Activated CD4-positive, alpha-beta memory T cell treated with anti-CD3 and anti-CD28 coated beads for 36 hours (primary cell): ENCODE measurements at regions not wholly inside any gene's neighbourhood (a gene's known extent, or its start where the extent isn't known, plus 50 kb on each side); places are given as distances from the start of the nearest gene placed in this dataset.
"Not testable (repeated sequence)": the region's sequence is repeated elsewhere in the genome, so short reads cannot be mapped to it uniquely, and the experiment has no call there.

Experiments
- CTCF ChIA-PET: fragments of 350-600 bp; sonication (Branson Sonifier 250); formaldehyde crosslinking; loops from one replicate; lab custom pipeline; 2021; ENCODE audit warnings: antibody characterized with exemption, inconsistent platforms; lab: Charles Lee
- POLR2A ChIA-PET: fragments of 350-600 bp; sonication (Branson Sonifier 250); formaldehyde crosslinking; loops from one replicate; lab custom pipeline; 2021; ENCODE audit warnings: antibody characterized with exemption; lab: Charles Lee
- DNase-seq: peaks from one replicate; pipeline ENCODE4 v3.0.0-alpha.2; 2020
- H3K27ac Mint-ChIP-seq: one replicate; pipeline ENCODE4 v1.8.0; 2021; ENCODE audit warnings: mixed read lengths
- H3K27me3 Mint-ChIP-seq: one replicate; pipeline ENCODE4 v1.8.0; 2021; ENCODE audit warnings: mixed read lengths
- H3K36me3 Mint-ChIP-seq: one replicate; pipeline ENCODE4 v1.8.0; 2021; ENCODE audit warnings: mixed read lengths
- H3K4me1 Mint-ChIP-seq: one replicate; pipeline ENCODE4 v1.8.0; 2021; ENCODE audit warnings: low read depth, mixed read lengths
- H3K4me3 Mint-ChIP-seq: one replicate; pipeline ENCODE4 v1.8.0; 2021; ENCODE audit warnings: mild to moderate bottlenecking, mixed read lengths
- H3K9me3 Mint-ChIP-seq: one replicate; pipeline ENCODE4 v1.8.0; 2021; ENCODE audit warnings: mixed read lengths
- intact Hi-C: fragments of 100-400 bp; cut with micrococcal nuclease; formaldehyde crosslinking; loops from one replicate; pipeline ENCODE4 v1.15.1; 2023

DNA sequence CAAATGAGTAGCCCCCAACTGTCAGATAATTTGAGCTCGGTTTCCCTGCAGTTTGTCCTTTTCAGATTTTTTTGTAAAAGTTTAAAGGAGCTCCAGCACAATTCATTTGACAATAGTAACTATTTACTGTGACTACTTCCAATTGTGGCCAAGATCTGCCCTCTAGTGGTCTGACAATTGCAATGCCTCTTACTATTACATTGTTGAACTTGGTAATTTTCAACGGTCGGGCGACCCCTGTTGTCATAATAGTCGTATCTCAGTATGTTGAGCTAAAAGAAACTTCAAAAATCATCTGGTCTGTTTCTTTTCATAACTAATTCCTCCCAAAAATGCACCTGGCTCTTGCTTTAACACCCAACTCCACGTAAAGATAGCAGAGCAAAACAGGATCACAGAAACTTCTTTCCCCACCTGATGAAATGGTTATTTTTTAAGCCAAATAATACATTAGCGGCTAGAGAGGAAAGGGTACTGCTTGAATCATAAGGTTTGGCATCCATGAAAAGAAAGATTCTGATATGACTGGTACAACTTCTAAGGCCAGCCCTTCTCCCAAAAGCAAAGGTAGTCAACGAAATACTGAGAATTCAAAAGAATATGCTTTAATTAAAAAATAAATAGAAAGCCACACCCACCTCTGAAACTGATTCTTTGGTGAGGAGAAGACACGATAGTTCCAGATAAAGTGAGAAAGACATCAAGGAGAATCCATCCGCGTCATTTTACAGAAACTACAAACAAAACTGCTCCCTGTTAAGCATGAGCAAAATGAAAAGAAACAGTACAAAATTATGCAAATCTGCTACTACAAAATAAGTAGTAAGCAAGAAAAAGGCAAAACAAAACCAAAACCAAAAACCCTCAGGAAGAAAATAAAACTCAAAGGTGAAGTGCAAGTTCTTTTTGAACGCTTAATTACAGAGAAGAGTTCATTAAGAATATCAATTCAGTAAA is 76.9 kb upstream of the HTR4 start:
- Mint-ChIP-seq H3K36me3 (no peaks in the 10 kb centered on the region), H3K4me1 (peaks cover 12% of the 10 kb centered on the region), H3K27me3 (peaks cover 1% of the 10 kb centered on the region), H3K27ac (no peak overlapping the region), H3K9me3 (no peaks in the 10 kb centered on the region), H3K4me3 (peak overlapping the region; percentile 47)
- POLR2A ChIA-PET: interaction anchor here (0.8 kb wide), 1 partner anchor 287 kb away, joined by 3 read pairs; no protein-coding TSS in a partner anchor
- DNase-seq: peak; percentile 73
- intact Hi-C loops: loop anchor here (1.0 to 5.0 kb wide), 6 partner anchors 96 to 874 kb away; partner anchors contain the start of gene ADRB2
- CTCF ChIA-PET: interaction anchor here (0.6 to 17.8 kb wide), 115 partner anchors 9 to 884 kb away, joined by 3 to 393 read pairs (median 4); partner anchors contain the start of genes ADRB2 and FBXO38

DNA sequence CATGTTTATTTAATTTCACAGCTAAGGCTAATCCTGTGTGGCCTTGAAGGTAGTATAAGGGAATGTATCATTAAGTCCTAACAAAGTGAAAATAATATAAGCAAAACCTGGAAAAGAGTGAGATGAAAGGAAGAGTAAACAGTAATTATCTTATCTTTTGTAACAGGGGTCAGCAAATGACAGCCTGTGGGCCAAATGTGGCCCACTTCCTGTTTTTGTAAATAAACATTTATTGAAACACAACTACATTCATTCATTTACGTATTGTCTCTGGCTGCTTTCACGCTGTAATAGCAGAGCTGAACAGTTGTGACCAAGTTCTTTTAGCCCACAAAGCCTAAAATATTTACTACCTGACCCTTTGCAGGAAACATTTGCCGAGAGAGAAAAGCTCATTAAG is 78.4 kb upstream of the HTR4 start:
- H3K9me3 Mint-ChIP-seq: no peaks in the 10 kb centered on the region
- ChIA-PET CTCF (interaction anchor here (0.7 to 17.8 kb wide), 50 partner anchors 9 to 553 kb away, joined by 3 to 393 read pairs (median 4); partner anchors contain the start of genes ABLIM3 and ADRB2), POLR2A (no interaction called here)
- H3K36me3 Mint-ChIP-seq: no peaks in the 10 kb centered on the region
- H3K4me3 Mint-ChIP-seq: no peak overlapping the region
- intact Hi-C loops: loop anchor here (1.0 to 5.0 kb wide), 5 partner anchors 95 to 382 kb away; partner anchors contain the start of gene ADRB2
- no peak overlapping the region for H3K27ac Mint-ChIP-seq
- H3K27me3 Mint-ChIP-seq: peaks cover 1% of the 10 kb centered on the region
- peaks cover 12% of the 10 kb centered on the region for H3K4me1 Mint-ChIP-seq
- DNase-seq: no peak

GRCh38 chr5:148733601-148734438 is 79.5 kb upstream of the HTR4 start:
- peaks cover 7% of the 10 kb centered on the region for H3K27me3 Mint-ChIP-seq
- H3K36me3 Mint-ChIP-seq: no peaks in the 10 kb centered on the region
- DNase-seq: peak; percentile 74
- ChIA-PET CTCF (interaction anchor here (0.6 to 17.8 kb wide), 52 partner anchors 8 to 555 kb away, joined by 3 to 393 read pairs (median 4); partner anchors contain the start of genes ABLIM3 and ADRB2), POLR2A (no interaction called here)
- intact Hi-C loops: loop anchor here (1.0 to 5.0 kb wide), 5 partner anchors 93 to 380 kb away; partner anchors contain the start of gene ADRB2
- peaks cover 12% of the 10 kb centered on the region for H3K4me1 Mint-ChIP-seq
- no peaks in the 10 kb centered on the region for H3K9me3 Mint-ChIP-seq
- no peak overlapping the region for H3K4me3 Mint-ChIP-seq
- no peak overlapping the region for H3K27ac Mint-ChIP-seq

- ChIA-PET CTCF (interaction anchor here (0.6 to 17.8 kb wide), 18 partner anchors 21 to 535 kb away, joined by 3 to 393 read pairs (median 4); no protein-coding TSS in a partner anchor), POLR2A (no interaction called here)
- H3K27me3 Mint-ChIP-seq: peaks cover 7% of the 10 kb centered on the region
- no peak for DNase-seq
- no peak overlapping the region for H3K4me3 Mint-ChIP-seq
- intact Hi-C loops: loop anchor here (5.0 kb wide), 1 partner anchor 93 kb away; the partner anchor contains the start of gene ADRB2
- peaks cover 12% of the 10 kb centered on the region for H3K4me1 Mint-ChIP-seq
- no peaks in the 10 kb centered on the region for H3K9me3 Mint-ChIP-seq
- no peaks in the 10 kb centered on the region for H3K36me3 Mint-ChIP-seq
- no peak overlapping the region for H3K27ac Mint-ChIP-seq
Measured at GRCh38 chr5:148734518-148734917, 80.2 kb upstream of the HTR4 start.

- POLR2A ChIA-PET: no interaction called here
- intact Hi-C loops: no loop called here
- no peaks in the 10 kb centered on the region for H3K36me3 Mint-ChIP-seq
- H3K27ac Mint-ChIP-seq: no peak overlapping the region
- peaks cover 12% of the 10 kb centered on the region for H3K4me1 Mint-ChIP-seq
- CTCF ChIA-PET: interaction anchor here (1.1 to 17.8 kb wide), 11 partner anchors 22 to 399 kb away, joined by 3 to 393 read pairs (median 72); no protein-coding TSS in a partner anchor
- no peaks in the 10 kb centered on the region for H3K9me3 Mint-ChIP-seq
- no peak for DNase-seq
- H3K4me3 Mint-ChIP-seq: no peak overlapping the region
- H3K27me3 Mint-ChIP-seq: peaks cover 9% of the 10 kb centered on the region
Measured at GRCh38 chr5:148735301-148735835, 81.0 kb upstream of the HTR4 start.

DNA sequence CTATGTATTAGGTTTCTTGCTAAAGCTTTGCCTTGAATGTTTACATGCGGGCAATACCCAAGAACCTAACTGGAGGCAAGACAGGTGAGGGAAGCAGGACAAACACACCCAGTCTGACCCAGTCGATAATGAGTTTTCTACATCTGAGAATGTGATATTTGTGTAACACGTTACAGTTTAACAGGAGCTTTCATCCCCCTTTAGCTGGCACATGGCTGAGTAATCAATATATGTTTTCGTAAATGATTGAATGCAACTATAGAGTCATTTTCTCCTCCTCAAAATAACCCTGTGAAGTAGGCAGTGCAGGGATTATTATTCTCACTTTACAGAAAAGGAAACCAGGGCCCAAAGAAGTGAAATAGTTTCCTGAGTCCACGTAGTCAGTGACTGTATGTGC is 84.7 kb upstream of the HTR4 start:
- Mint-ChIP-seq H3K27me3 (peaks cover 17% of the 10 kb centered on the region), H3K27ac (no peak overlapping the region), H3K36me3 (no peaks in the 10 kb centered on the region), H3K4me1 (no peaks in the 10 kb centered on the region), H3K9me3 (no peaks in the 10 kb centered on the region), H3K4me3 (no peak overlapping the region)
- ChIA-PET CTCF (interaction anchor here (0.7 to 17.8 kb wide), 14 partner anchors 9 to 488 kb away, joined by 3 to 393 read pairs (median 8); no protein-coding TSS in a partner anchor), POLR2A (interaction anchor here (0.5 kb wide), 1 partner anchor 73 kb away, joined by 3 read pairs; no protein-coding TSS in a partner anchor)
- intact Hi-C loops: no loop called here
- no peak for DNase-seq

GRCh38 chr5:148739524-148739923 is 85.2 kb upstream of the HTR4 start:
- H3K4me1 Mint-ChIP-seq: no peaks in the 10 kb centered on the region
- H3K9me3 Mint-ChIP-seq: no peaks in the 10 kb centered on the region
- H3K27me3 Mint-ChIP-seq: peaks cover 17% of the 10 kb centered on the region
- CTCF ChIA-PET: interaction anchor here (0.7 to 17.8 kb wide), 14 partner anchors 9 to 487 kb away, joined by 3 to 393 read pairs (median 8); no protein-coding TSS in a partner anchor
- H3K36me3 Mint-ChIP-seq: no peaks in the 10 kb centered on the region
- no peak for DNase-seq
- intact Hi-C loops: no loop called here
- no peak overlapping the region for H3K27ac Mint-ChIP-seq
- H3K4me3 Mint-ChIP-seq: no peak overlapping the region
- POLR2A ChIA-PET: interaction anchor here (0.5 kb wide), 1 partner anchor 72 kb away, joined by 3 read pairs; no protein-coding TSS in a partner anchor

GRCh38 chr5:148740079-148740858 is 85.9 kb upstream of the HTR4 start:
- CTCF ChIA-PET: interaction anchor here (0.8 to 17.8 kb wide), 30 partner anchors 7 to 539 kb away, joined by 3 to 393 read pairs (median 5); no protein-coding TSS in a partner anchor
- no peaks in the 10 kb centered on the region for H3K9me3 Mint-ChIP-seq
- H3K27ac Mint-ChIP-seq: no peak overlapping the region
- POLR2A ChIA-PET: no interaction called here
- no peaks in the 10 kb centered on the region for H3K36me3 Mint-ChIP-seq
- intact Hi-C loops: no loop called here
- H3K4me1 Mint-ChIP-seq: no peaks in the 10 kb centered on the region
- peaks cover 17% of the 10 kb centered on the region for H3K27me3 Mint-ChIP-seq
- H3K4me3 Mint-ChIP-seq: no peak overlapping the region
- DNase-seq: no peak

DNA sequence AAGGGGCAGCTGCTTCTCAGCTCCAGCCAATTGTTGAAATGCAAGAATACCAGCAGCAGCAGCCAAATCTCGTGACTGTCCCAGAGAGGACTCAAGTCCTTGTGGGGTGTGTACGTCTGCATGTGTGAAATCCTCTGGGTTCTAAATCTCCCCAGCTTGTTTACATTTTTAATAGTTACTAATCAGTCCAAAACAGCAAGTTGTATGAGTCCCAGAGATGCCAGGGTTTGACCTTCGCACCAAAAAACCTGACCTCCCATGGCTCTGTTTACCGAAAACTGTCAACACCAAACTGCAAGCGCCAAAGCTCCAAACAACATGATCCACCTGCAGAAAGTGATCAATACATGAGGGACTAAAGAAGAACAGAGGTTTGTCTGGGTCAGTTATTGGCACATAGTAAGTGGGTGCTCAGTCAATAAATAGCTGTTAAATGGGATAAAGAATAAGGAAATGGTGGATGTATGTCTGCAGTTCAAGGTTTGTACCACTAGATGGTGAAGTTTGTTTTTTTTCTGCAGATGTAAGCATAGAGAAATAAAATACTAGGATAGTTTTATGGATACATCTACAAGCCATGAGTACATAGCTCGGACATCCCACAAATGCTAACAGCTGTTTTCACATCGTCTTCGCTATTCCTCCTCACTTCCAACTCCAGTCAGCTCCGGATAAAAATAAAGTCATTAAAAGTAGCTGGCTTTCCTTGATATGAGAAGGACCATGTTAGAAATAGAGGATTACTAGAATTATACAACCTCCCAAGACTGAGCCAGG is 85.3 kb upstream of the ADRB2 start:
- Mint-ChIP-seq H3K36me3 (no peaks in the 10 kb centered on the region), H3K27me3 (peaks cover 17% of the 10 kb centered on the region), H3K27ac (no peak overlapping the region), H3K9me3 (no peaks in the 10 kb centered on the region), H3K4me3 (no peak overlapping the region), H3K4me1 (no peaks in the 10 kb centered on the region)
- POLR2A ChIA-PET: no interaction called here
- intact Hi-C loops: loop anchor here (1.0 kb wide), 2 partner anchors 257 to 294 kb away; no protein-coding TSS in a partner anchor
- DNase-seq: no peak
- CTCF ChIA-PET: interaction anchor here (0.6 to 17.8 kb wide), 43 partner anchors 8 to 538 kb away, joined by 3 to 393 read pairs (median 5); no protein-coding TSS in a partner anchor

DNA sequence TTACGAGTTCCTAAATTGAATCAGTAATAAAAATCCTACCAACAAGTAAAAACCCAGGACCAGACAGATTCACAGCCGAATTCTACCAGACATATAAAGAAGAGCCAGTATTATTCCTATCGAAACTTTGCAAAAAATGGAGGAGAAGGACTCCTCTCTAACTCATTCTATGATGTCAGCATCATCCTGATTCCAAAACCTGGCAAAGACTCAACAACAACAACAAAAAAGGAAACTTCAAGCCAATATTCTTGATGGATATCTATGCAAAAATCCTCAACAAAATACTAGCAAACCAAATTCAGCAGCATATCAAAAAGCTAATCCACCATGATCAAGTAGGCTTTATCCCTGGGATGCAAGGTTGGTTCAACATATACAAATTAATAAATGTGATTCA is 84.6 kb upstream of the ADRB2 start:
- H3K27me3 Mint-ChIP-seq: peaks cover 17% of the 10 kb centered on the region

More for the DNA sequence above, 84.6 kb upstream of the ADRB2 start:
- DNase-seq, H3K9me3 Mint-ChIP-seq, H3K4me1 Mint-ChIP-seq, H3K36me3 Mint-ChIP-seq, H3K4me3 Mint-ChIP-seq, H3K27ac Mint-ChIP-seq, POLR2A ChIA-PET: not testable (repeated sequence)
- CTCF ChIA-PET: interaction anchor here (0.6 to 17.8 kb wide), 36 partner anchors 9 to 376 kb away, joined by 3 to 393 read pairs (median 5); no protein-coding TSS in a partner anchor
- intact Hi-C loops: loop anchor here (1.0 kb wide), 2 partner anchors 257 to 294 kb away; no protein-coding TSS in a partner anchor
